ENCODE measurements at regions not wholly inside any gene's neighbourhood (a gene's known extent, or its start where the extent isn't known, plus 50 kb on each side); places are given as distances from the start of the nearest gene placed in this dataset.

- no peaks in the 10 kb centered on the region for H3K36me3 Mint-ChIP-seq (ENCODE audit: low read depth)
- H3K4me3 Mint-ChIP-seq: no peak overlapping the region
- no peaks in the 10 kb centered on the region for H3K27me3 Mint-ChIP-seq
- intact Hi-C loops (cut with micrococcal nuclease): no loop called here
- H3K9me3 Mint-ChIP-seq: no peaks in the 10 kb centered on the region
- H3K4me1 Mint-ChIP-seq (ENCODE audit: low read depth): peaks cover 19% of the 10 kb centered on the region
- H3K27ac Mint-ChIP-seq: no peak overlapping the region
Measured at GRCh38 chr14:85442996-85443395, 86.9 kb upstream of the FLRT2 start.

GRCh38 chr14:85444635-85445034 is 85.3 kb upstream of the FLRT2 start:
- intact Hi-C loops (cut with micrococcal nuclease): no loop called here
- Mint-ChIP-seq H3K9me3 (no peaks in the 10 kb centered on the region), H3K27me3 (no peaks in the 10 kb centered on the region), H3K36me3 (ENCODE audit: low read depth) (no peaks in the 10 kb centered on the region), H3K4me1 (ENCODE audit: low read depth) (peaks cover 19% of the 10 kb centered on the region), H3K27ac (no peak overlapping the region), H3K4me3 (no peak overlapping the region)

GRCh38 chr14:85445151-85445795 is 84.7 kb upstream of the FLRT2 start:
- Mint-ChIP-seq H3K27me3 (no peaks in the 10 kb centered on the region), H3K36me3 (ENCODE audit: low read depth) (no peaks in the 10 kb centered on the region), H3K9me3 (no peaks in the 10 kb centered on the region), H3K27ac (no peak overlapping the region), H3K4me1 (ENCODE audit: low read depth) (peaks cover 19% of the 10 kb centered on the region), H3K4me3 (no peak overlapping the region)
- intact Hi-C loops (cut with micrococcal nuclease): no loop called here

- H3K9me3 Mint-ChIP-seq: no peaks in the 10 kb centered on the region
- no peak overlapping the region for H3K27ac Mint-ChIP-seq
- H3K27me3 Mint-ChIP-seq: no peaks in the 10 kb centered on the region
- peaks cover 16% of the 10 kb centered on the region for H3K4me1 Mint-ChIP-seq (ENCODE audit: low read depth)
- intact Hi-C loops (cut with micrococcal nuclease): no loop called here
- no peak overlapping the region for H3K4me3 Mint-ChIP-seq
- no peaks in the 10 kb centered on the region for H3K36me3 Mint-ChIP-seq (ENCODE audit: low read depth)
Measured at GRCh38 chr14:85447883-85448282, 82.1 kb upstream of the FLRT2 start.

- H3K36me3 Mint-ChIP-seq (ENCODE audit: low read depth): no peaks in the 10 kb centered on the region
- H3K27me3 Mint-ChIP-seq: no peaks in the 10 kb centered on the region
- H3K4me1 Mint-ChIP-seq (ENCODE audit: low read depth): peaks cover 9% of the 10 kb centered on the region
- H3K4me3 Mint-ChIP-seq: no peak overlapping the region
- H3K9me3 Mint-ChIP-seq: no peaks in the 10 kb centered on the region
- no peak overlapping the region for H3K27ac Mint-ChIP-seq
- intact Hi-C loops (cut with micrococcal nuclease): no loop called here
Measured at GRCh38 chr14:85451421-85451820, 78.5 kb upstream of the FLRT2 start.

GRCh38 chr14:85453401-85454225 is 76.3 kb upstream of the FLRT2 start:
- Mint-ChIP-seq H3K36me3 (ENCODE audit: low read depth) (no peaks in the 10 kb centered on the region), H3K27me3 (no peaks in the 10 kb centered on the region), H3K4me1 (ENCODE audit: low read depth) (peaks cover 9% of the 10 kb centered on the region), H3K9me3 (no peaks in the 10 kb centered on the region), H3K27ac (no peak overlapping the region), H3K4me3 (no peak overlapping the region)
- intact Hi-C loops (cut with micrococcal nuclease): no loop called here

- H3K9me3 Mint-ChIP-seq: no peaks in the 10 kb centered on the region
- peaks cover 10% of the 10 kb centered on the region for H3K4me1 Mint-ChIP-seq (ENCODE audit: low read depth)
- no peaks in the 10 kb centered on the region for H3K27me3 Mint-ChIP-seq
- H3K36me3 Mint-ChIP-seq (ENCODE audit: low read depth): no peaks in the 10 kb centered on the region
- intact Hi-C loops (cut with micrococcal nuclease): no loop called here
- H3K4me3 Mint-ChIP-seq: no peak overlapping the region
- no peak overlapping the region for H3K27ac Mint-ChIP-seq
Measured at GRCh38 chr14:85454226-85454813, 75.6 kb upstream of the FLRT2 start.

- Mint-ChIP-seq H3K27me3 (no peaks in the 10 kb centered on the region), H3K27ac (no peak overlapping the region), H3K4me1 (ENCODE audit: low read depth) (peaks cover 19% of the 10 kb centered on the region), H3K4me3 (no peak overlapping the region), H3K36me3 (ENCODE audit: low read depth) (no peaks in the 10 kb centered on the region), H3K9me3 (peaks cover 9% of the 10 kb centered on the region)
- intact Hi-C loops (cut with micrococcal nuclease): no loop called here
Measured at GRCh38 chr14:85459361-85460000, 70.5 kb upstream of the FLRT2 start.

- H3K9me3 Mint-ChIP-seq: peaks cover 9% of the 10 kb centered on the region
Measured at GRCh38 chr14:85461432-85462133, 68.4 kb upstream of the FLRT2 start.

GRCh38 chr14:85463512-85463911 is 66.4 kb upstream of the FLRT2 start:
- intact Hi-C loops (cut with micrococcal nuclease): no loop called here
- Mint-ChIP-seq H3K27ac (no peak overlapping the region), H3K36me3 (ENCODE audit: low read depth) (no peaks in the 10 kb centered on the region), H3K9me3 (peaks cover 9% of the 10 kb centered on the region), H3K4me3 (no peak overlapping the region), H3K27me3 (no peaks in the 10 kb centered on the region), H3K4me1 (ENCODE audit: low read depth) (peaks cover 19% of the 10 kb centered on the region)

More at GRCh38 chr14:85461432-85462133, 68.4 kb upstream of the FLRT2 start:
- peaks cover 19% of the 10 kb centered on the region for H3K4me1 Mint-ChIP-seq (ENCODE audit: low read depth)
- no peaks in the 10 kb centered on the region for H3K36me3 Mint-ChIP-seq (ENCODE audit: low read depth)
- no peak overlapping the region for H3K4me3 Mint-ChIP-seq
- intact Hi-C loops (cut with micrococcal nuclease): no loop called here
- no peak overlapping the region for H3K27ac Mint-ChIP-seq
- H3K27me3 Mint-ChIP-seq: no peaks in the 10 kb centered on the region

- peaks cover 18% of the 10 kb centered on the region for H3K4me1 Mint-ChIP-seq (ENCODE audit: low read depth)
- H3K27ac Mint-ChIP-seq: no peak overlapping the region
- H3K27me3 Mint-ChIP-seq: no peaks in the 10 kb centered on the region
- H3K9me3 Mint-ChIP-seq: peaks cover 9% of the 10 kb centered on the region
- no peaks in the 10 kb centered on the region for H3K36me3 Mint-ChIP-seq (ENCODE audit: low read depth)
- H3K4me3 Mint-ChIP-seq: no peak overlapping the region
- intact Hi-C loops (cut with micrococcal nuclease): no loop called here
Measured at GRCh38 chr14:85464135-85464895, 65.6 kb upstream of the FLRT2 start.

- Mint-ChIP-seq H3K36me3 (ENCODE audit: low read depth) (no peaks in the 10 kb centered on the region), H3K9me3 (peaks cover 8% of the 10 kb centered on the region), H3K27ac (no peak overlapping the region), H3K27me3 (no peaks in the 10 kb centered on the region), H3K4me3 (no peak overlapping the region), H3K4me1 (ENCODE audit: low read depth) (peaks cover 14% of the 10 kb centered on the region)
- intact Hi-C loops (cut with micrococcal nuclease): no loop called here
Measured at GRCh38 chr14:85466678-85467077, 63.3 kb upstream of the FLRT2 start.

- H3K4me1 Mint-ChIP-seq (ENCODE audit: low read depth): peaks cover 12% of the 10 kb centered on the region
- intact Hi-C loops (cut with micrococcal nuclease): no loop called here
- H3K9me3 Mint-ChIP-seq: no peaks in the 10 kb centered on the region
- no peaks in the 10 kb centered on the region for H3K27me3 Mint-ChIP-seq
- H3K4me3 Mint-ChIP-seq: no peak overlapping the region
- H3K27ac Mint-ChIP-seq: no peak overlapping the region
- no peaks in the 10 kb centered on the region for H3K36me3 Mint-ChIP-seq (ENCODE audit: low read depth)
Measured at GRCh38 chr14:85468816-85469215, 61.1 kb upstream of the FLRT2 start.
